UCSD-AML1 (cell line): ENCODE measurements at regions not wholly inside any gene's neighbourhood (a gene's known extent, or its start where the extent isn't known, plus 50 kb on each side); places are given as distances from the start of the nearest gene placed in this dataset.

ENCODE experiments used
- DNase-seq: peaks from one replicate; lab custom pipeline; 2025; ENCODE audit not compliant: unreplicated experiment; lab: John Stamatoyannopoulos, UW

DNA sequence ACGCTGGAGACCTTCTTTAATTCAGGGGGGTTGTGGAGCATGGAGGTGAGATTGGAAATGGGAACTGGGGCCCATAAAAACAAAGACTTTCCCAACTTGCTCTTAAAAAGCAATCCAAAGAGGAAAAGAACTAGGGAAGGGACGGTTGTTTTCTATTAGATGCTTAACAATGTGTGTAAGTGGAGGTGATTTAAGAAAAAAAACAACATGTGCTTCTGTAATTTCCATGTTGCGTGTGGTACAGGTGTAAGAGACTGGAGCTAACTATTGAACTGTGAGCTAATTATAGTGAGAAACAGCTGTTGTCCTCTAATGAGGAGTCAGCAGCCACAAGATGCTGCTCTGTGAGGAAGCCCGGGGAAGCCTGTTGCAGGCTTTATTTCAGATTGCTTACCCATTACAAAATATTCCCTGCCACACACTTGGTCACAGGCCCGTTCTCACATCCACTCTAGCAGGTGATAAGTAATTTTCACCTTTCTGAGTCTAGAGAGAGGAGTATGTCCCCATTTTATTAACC, 280.6 kb upstream of the PARD3B start:
- DNase-seq: no peak

DNA sequence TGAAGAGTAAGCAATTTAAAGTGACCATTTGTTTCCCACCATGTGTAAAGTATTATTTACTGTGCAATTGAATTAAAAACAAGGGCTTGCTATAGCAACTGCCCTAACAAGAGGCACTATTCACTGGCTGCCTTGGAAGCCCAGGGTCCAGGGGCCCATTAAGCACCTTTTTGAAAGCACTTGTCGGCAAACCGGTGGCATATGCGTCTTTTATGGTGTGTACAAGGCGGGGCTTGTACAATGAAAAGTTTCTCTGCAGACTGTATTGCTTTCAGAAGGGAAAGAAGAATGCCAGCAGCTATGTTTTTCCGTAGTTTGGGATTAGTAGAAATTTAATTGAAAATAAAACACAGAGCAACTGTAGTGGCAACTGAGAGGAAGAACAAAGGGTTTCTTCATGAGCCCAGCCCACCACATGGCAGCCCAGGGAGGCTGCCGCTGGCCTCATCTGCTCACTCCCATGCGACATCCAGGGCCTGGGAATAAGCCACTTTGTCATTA, 279.5 kb upstream of the PARD3B start:
- no peak for DNase-seq

DNA sequence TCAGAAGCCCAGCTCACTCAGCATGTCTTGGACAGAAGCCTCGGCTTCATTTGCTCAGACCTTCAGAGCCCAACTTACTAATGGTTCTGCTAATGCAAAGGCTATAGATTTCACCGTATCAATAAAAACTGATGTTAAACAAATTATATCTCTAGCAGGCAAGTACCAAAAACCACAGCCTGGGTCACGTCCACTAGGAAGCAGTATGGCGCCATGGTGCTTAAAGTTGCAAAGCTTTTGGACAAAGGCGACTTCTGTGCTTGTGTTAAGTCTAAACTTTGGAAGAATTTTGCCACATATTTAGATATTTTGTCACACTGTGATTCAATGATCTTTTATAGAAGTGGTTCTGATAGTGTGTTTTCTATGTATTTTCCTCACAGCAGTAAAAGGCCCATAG, 276.8 kb upstream of the PARD3B start:
- no peak for DNase-seq

DNA sequence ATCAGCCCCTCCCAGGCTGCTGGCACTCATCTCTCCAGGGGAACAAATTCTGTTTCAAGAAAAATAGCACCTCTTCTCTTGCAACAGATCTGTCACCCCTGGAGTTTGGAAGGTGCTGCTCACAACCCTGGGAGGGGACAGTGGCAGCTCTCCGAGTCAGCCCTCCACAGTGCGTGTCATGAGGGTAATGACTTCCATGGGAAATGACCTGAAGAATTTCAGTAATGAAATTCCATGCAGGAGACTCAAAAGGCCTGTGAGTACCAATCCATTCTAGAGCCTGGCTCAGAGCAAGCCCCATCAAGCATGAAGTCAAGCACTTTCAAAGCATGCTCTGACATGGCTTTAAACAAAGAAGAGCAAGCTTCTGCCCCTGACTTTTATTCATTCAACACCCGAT, 276.3 kb upstream of the PARD3B start:
- no peak for DNase-seq

DNA sequence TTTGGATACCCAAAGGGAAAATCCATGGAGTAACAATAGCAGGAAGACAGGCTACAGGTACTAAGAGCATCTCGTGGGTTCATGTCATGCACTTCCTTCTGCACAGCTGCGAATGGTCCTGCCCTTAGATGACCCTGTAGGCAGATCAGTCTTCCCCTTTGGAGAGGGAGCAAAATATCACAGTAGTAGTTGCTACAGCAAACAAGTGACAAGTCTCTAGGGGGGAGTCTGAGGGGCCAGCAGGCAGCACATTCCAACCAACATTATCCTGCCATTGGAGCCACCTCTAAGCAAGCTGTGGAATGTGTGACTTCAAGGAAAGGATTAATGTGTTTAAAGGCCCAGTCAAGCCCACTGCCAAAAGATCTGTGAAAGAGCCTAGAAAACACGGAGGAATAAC, 273.2 kb upstream of the PARD3B start:
- no peak for DNase-seq

DNA sequence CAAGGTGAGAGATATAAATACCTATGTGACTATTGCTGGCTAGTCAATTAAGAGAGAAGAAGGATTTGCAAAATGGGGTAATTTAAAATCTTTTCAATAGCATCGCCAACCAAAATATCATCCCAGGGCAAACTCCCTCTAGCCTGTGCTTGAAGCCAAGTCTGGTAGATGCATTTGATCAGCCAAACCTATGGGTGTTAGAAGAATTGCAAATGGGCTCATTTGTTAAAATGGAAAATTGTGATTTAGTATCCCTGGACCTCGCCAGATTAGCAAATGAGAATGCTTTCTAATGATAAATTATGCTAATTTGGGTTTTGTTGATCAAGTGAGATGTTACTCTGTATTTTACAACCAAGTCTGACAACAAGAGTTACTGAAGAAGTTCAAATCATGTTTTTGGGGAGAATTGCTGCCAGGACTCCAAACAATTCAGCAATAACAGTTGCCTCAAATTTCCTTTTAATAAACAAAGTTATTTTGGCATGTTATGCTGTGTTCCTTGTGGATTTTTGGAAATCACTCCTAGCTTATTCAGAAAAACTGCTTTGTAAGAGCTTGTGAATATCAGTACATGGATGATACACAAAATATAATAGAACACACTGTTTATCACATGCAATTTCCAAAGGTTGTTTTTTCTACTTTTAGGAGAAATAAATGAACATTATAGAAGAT, 272.5 kb upstream of the PARD3B start:
- DNase-seq: no peak

DNA sequence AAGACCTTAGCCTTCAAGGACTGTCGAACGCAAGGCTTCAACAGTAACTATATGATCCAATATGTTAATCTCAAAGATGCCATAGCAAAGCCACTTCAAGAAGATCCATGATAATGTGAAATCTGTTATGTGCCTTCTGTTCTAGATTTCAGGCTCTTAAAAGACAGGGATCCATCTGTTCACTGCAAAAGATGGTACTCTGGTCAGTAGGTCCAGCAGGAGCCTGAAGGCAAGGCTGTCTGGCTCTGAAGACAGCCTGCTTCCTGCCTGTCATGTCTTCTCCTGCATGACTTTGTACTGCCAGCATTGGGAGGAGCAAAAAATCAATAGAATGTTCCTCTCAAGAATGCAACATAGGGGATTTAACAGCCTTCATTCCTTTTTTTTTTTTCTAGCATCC, 270.8 kb upstream of the PARD3B start:
- no peak for DNase-seq

DNA sequence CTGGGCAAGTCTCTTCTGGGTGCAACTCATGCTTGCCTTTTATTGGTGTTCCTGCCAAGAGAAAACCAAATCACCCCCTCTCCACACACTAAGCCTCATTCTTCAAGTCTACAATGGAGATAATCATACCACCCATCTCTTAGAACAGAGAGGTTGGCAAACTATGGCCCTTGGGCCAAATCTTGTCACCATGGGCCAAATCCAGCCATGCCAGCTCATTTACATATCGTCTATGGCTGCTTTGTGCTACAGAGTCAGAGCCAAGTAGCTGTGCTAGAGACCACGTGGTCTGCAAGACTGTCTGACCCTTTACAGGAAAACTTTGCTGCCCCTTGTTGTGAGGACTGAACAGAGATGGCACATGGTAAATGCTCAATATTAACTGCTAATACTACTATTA, 270.3 kb upstream of the PARD3B start:
- DNase-seq: no peak

DNA sequence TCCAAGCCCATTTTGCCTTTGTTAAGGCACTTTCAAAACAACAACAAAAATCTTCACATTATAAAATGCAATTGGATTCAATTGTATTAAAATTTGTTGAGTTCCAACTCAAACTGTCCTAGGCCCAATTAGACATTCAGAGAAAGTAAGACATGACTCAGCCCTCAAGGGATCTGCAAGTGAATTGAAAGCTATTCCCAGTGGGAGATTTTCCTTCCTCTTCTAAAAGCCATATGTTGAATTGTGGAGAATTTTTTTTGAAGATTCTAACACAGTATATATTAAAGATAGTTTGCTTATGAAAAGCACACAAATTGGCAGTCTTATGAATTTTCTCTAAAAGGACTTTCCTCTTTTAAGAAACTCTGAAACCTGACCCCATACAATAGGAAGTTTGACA, 268.0 kb upstream of the PARD3B start:
- DNase-seq: no peak

DNA sequence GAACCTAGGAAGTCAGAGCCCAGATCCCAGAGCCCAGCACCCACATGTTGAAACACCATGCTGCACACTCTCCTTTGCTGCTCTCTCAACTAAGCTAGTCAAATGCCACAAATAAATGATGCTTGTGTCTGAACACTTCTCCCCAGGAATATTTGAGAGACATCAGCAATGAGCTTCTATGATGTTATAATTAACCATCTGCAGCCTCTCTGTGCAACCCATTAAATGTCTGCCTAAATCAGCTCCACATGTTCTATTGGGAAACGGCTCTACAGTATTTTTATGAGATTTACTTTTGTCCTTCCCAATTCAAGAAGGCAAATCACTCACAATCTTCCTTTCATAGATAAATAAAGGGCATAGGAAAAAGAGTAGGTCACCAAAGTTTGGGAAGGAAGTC, 266.8 kb upstream of the PARD3B start:
- no peak for DNase-seq

DNA sequence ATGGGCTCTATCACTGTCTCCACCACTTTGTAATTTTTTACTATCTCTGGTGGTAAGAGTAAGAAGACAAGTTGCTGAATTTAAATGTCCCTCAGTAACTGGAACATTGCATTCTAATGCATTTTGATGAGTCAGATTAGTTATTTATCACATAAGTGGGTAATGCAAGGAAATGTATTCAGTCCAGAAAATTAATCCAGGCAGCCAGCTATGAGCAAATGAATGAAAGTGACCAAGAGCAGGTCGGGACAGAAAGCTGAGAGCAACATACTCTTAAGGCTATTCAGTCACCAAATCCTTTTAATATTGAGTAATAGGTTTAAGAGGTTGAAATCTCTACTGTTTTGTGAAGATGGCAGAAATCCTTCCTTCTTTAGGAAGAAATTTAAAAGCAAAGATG, 265.5 kb upstream of the PARD3B start:
- DNase-seq: no peak

DNA sequence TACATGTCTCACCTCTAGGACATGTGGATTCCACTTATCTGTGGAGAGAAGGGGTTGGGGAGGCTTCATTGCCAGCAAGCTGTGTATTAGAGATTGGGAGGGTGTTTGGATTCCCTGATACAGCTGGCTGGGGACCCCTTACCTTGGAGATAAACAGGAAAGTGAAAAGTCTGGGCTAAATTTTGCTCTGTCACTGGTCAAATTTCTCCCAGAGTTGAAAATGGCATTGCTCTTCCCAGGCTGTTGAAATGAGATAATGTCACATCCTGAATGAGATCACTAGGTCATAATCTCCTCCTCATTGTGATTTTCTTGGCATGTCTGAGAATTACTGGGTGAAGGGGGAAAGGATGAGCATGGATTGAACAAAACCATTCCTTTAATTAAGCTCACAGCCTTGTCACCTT, 265.0 kb upstream of the PARD3B start:
- no peak for DNase-seq

DNA sequence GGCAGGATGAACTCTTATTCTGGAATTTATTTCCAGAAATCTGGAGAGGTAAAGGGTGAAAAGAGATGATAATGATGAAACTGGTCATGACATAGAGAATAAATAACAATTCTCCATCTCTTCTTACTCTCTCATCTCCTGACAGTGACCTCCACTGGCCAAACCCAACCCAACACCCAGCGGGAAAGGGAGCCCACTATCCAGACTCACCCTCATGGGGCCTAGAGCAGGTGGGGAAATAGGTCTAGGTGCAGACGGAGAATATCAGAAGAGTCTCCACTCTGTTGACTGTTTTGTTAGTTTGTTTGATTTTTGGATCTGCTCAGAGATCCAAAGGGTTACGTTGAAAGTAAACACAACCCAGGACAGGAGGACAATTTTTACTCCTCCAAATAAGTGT, 263.2 kb upstream of the PARD3B start:
- no peak for DNase-seq

DNA sequence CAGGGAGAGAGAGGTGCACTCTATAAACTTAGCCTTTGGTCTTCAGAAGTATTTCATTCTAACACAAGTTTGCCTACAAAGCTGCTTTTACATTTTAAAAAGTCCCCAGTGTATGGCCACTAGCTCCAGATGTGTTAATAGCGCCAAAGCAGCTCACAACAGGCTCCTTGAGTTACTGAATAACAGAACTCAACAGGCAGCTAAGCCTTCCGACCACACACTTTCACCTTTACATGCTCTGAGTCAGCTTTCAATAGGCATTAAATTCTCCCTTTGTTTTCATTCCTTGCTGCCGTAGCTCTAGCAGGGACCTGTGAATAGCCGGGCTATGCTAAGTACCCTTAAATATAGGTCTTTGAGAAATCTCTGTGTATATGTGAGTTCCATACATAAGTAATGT, 262.8 kb upstream of the PARD3B start:
- no peak for DNase-seq

DNA sequence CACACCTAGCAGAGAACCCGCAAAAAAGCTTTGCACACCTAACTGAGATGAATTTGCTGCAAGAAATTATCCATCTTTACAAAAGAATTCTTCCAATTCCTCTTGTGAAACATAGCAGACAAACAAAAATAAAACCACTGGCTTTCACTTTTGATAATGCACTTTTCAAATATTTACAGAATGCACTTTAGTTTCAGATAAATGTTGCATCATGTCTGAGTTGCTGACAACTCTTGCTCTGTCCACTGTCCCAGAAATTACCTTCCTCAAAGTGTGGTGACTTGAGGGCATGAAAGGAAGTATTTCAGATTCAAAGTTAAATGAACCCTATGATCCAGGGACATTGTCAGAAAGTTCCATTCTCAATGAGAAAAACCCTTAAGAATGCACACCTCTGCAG, 256.2 kb upstream of the PARD3B start:
- no peak for DNase-seq

DNA sequence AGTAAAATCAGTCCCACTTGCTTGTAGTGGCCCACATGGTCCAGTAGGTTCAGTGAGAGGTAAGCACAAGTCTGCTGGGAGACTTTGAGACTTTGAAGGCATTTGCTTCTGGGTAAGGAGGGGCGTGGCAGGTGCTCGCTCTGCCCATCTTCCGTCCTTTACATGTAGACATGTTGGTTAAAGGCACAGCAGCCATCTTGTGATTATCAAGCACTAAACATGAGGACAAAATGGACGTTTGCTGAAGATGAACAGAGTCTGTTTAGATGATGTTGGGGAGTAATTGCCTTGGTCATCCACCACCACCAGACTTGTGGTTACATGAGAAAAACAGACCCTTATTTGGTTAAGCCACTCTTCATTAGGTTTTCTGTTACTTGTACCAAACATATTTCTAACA, 252.8 kb upstream of the PARD3B start:
- no peak for DNase-seq

DNA sequence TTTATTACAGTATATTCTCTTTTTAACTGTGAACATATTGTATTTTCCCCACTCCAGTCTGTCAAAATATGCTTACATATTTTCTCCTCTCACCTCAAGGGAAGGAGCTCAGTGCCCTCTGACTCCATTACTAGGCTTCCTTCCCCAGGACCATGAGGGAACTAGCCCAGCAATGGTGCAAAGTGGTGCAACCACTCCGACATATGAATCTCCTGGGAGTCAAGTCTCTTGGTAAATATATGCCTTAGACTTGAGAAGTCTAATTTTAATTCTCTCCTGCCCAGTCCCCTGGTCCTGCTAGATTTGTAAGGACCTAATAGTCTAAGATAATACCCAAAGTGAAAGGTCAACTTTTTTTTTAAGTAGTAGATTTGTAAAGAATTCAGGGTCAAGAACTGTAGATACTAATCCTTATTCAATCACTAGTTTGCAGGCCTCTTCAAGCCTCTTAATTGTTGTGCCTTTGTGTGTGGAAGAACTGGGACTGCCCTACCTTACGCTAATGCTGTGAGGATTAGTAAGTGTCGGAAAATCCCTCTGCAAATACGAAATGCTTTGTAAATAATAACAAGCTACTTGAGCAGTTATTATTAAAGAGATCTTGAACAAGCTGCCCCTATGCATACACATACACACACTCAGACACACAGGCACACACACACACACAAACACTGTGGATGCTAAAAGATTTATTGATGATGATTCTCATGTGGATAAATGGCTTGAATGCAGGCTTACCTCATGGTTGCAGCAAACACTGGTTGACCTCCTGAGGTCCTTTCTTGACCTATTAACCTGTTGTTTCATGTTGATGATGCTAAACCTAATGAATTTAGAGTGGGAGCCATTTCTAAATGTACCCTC, 251.2 kb upstream of the PARD3B start:
- DNase-seq: no peak

DNA sequence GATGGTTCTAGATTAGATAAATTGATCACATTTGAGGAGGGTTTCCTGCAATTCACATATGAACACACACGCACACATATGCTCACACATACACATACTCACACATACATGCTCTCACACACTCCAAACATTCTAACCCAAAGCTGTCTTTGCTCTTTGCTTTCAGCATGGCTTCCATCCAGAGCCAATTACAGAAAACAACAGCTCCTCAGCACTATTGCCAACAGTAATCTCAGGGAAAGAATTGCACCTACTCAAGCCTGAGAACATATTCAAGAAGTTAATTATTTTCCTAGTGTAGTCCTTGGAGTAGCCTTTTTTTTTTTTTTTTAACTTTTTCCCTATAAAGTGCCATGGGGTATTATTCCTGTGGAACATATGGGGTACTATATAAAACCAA, 246.9 kb upstream of the PARD3B start:
- DNase-seq: no peak

DNA sequence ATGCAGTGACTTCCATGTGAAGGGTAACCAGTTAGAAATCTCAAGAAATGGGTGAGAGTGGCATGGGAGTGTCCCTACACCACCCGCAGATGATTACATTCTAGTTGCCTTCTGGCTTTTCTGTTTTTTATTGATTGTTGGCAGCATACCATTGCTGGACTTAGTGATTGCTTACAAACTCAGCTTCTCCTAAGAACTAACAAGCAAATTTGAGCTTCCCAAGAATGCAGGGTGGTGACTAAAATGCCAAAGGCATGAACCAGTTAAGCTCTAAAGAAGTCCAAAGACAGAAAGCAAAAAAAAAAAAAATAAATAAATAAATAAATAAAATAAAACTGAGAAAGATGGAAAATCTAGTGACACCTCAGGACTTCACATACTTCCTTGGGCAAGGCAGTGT, 245.5 kb upstream of the PARD3B start:
- no peak for DNase-seq

DNA sequence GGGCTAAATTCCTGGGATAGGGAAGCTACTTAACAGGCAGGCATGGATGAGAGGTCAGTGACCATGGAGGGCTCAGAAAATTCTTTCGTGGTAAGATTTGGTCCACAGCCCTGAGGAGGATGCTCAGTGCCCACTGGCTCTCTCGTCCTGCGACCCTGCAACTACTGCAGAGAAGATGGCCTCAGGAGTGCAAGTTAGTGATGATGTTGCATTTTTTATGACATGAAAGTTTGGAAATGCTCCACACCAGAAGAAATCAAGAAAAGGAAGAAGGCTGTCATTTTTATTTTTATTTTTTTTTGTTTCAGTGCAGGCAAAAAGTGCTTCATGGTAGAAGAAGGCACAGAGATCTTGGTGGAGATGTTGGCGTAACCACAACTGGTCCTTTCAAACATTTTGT, 238.6 kb upstream of the PARD3B start:
- no peak for DNase-seq

DNA sequence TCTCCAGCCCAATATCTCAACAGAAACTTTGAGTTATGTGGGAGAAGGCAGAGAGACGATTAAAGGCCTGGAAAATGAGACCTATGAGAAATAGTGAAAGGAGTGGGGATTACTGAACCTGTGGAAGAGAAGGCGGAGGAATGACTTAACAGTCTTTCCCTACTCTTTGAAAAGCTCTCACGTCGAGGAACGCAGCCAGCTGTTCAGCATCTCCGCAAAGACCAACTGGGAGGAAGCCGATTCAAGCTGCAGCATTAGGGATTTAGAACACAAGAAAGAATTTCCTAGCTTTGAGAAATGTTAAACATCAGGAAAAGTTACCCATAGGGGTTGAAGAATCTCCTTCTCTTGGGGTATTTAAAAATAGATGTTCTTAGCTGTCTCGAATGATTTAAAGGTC, 233.2 kb upstream of the PARD3B start:
- DNase-seq: no peak

DNA sequence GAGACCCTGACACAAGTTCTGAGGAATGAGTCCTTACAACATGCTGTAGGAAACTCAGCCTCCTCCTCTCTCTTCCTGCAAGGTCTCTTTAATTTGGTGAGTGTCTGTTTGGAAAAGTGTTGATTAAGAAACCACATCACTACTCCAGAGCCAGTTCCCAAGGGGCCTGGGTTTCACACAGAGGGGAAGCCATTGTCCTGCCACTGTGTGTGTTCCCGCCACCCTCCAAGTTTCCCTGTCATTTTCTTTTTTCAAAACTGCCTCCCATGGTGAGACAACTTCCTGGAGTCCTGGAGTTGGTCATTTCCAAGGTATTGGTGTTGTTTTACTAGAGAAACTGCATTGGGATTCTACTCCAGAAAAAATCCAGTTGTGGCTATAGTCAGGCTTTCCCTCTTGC, 232.0 kb upstream of the PARD3B start:
- DNase-seq: no peak
